Osteocyte (in vitro differentiated cells): ENCODE measurements at regions not wholly inside any gene's neighbourhood (a gene's known extent, or its start where the extent isn't known, plus 50 kb on each side); places are given as distances from the start of the nearest gene placed in this dataset.

Experiments used
- DNase-seq: peaks from one replicate; pipeline ENCODE4 v3.0.0; 2021; ENCODE audit warnings: mixed read lengths; ENCODE audit not compliant: unreplicated experiment; ENCODE audit errors: extremely low spot score
- H3K27ac Mint-ChIP-seq: one replicate; pipeline ENCODE4 v1.8.0; 2021; ENCODE audit warnings: mild to moderate bottlenecking, mixed read lengths; ENCODE audit not compliant: unreplicated experiment
- H3K27me3 Mint-ChIP-seq: one replicate; pipeline ENCODE4 v1.8.0; 2021; ENCODE audit warnings: mixed read lengths; ENCODE audit not compliant: unreplicated experiment
- H3K36me3 Mint-ChIP-seq: one replicate; pipeline ENCODE4 v1.8.0; 2021; ENCODE audit warnings: mixed read lengths; ENCODE audit not compliant: unreplicated experiment
- H3K4me1 Mint-ChIP-seq: one replicate; pipeline ENCODE4 v1.8.0; 2021; ENCODE audit warnings: mixed read lengths; ENCODE audit not compliant: unreplicated experiment
- H3K4me3 Mint-ChIP-seq: one replicate; pipeline ENCODE4 v1.8.0; 2021; ENCODE audit warnings: mild to moderate bottlenecking, moderate library complexity, mixed read lengths; ENCODE audit not compliant: unreplicated experiment
- H3K9me3 Mint-ChIP-seq: one replicate; pipeline ENCODE4 v1.8.0; 2021; ENCODE audit warnings: mixed read lengths; ENCODE audit not compliant: unreplicated experiment
- TF ChIP-seq, protein P1 (sequence below): fragments of 200-600 bp; sonication (generic); IDR thresholded peaks from 2 replicates; pipeline ENCODE4 v1.5.0; 2021; ENCODE audit warnings: antibody characterized with exemption, mild to moderate bottlenecking, moderate library complexity

DNA sequence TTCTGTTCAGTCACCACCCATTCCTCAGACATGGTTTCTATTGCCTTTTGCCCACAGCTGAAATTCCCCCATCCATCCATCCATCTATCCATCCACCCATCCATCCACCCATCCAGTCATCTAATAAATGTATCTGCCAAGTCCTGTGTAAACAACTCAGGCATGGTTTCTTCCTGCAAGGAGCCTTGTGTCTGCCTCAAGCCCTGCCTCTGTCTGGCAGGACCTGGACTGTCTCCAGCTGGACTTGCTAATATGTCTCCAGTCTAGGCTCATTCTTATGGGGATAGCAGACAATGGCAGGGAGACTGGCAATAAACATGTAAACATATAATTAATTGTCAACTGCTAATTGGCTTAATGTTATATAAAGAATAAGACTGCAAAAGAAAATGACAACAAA is 64.7 kb upstream of the AMPD3 start:
- H3K4me3 Mint-ChIP-seq = no peak overlapping the region
- no peaks in the 10 kb centered on the region for H3K36me3 Mint-ChIP-seq
- no peak overlapping the region for H3K27ac Mint-ChIP-seq
- no peaks in the 10 kb centered on the region for H3K9me3 Mint-ChIP-seq
- no peak for DNase-seq
- peaks cover 37% of the 10 kb centered on the region for H3K4me1 Mint-ChIP-seq
- H3K27me3 Mint-ChIP-seq = peaks cover 15% of the 10 kb centered on the region
- TF ChIP-seq, protein P1, sequence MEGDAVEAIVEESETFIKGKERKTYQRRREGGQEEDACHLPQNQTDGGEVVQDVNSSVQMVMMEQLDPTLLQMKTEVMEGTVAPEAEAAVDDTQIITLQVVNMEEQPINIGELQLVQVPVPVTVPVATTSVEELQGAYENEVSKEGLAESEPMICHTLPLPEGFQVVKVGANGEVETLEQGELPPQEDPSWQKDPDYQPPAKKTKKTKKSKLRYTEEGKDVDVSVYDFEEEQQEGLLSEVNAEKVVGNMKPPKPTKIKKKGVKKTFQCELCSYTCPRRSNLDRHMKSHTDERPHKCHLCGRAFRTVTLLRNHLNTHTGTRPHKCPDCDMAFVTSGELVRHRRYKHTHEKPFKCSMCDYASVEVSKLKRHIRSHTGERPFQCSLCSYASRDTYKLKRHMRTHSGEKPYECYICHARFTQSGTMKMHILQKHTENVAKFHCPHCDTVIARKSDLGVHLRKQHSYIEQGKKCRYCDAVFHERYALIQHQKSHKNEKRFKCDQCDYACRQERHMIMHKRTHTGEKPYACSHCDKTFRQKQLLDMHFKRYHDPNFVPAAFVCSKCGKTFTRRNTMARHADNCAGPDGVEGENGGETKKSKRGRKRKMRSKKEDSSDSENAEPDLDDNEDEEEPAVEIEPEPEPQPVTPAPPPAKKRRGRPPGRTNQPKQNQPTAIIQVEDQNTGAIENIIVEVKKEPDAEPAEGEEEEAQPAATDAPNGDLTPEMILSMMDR = no peak

DNA sequence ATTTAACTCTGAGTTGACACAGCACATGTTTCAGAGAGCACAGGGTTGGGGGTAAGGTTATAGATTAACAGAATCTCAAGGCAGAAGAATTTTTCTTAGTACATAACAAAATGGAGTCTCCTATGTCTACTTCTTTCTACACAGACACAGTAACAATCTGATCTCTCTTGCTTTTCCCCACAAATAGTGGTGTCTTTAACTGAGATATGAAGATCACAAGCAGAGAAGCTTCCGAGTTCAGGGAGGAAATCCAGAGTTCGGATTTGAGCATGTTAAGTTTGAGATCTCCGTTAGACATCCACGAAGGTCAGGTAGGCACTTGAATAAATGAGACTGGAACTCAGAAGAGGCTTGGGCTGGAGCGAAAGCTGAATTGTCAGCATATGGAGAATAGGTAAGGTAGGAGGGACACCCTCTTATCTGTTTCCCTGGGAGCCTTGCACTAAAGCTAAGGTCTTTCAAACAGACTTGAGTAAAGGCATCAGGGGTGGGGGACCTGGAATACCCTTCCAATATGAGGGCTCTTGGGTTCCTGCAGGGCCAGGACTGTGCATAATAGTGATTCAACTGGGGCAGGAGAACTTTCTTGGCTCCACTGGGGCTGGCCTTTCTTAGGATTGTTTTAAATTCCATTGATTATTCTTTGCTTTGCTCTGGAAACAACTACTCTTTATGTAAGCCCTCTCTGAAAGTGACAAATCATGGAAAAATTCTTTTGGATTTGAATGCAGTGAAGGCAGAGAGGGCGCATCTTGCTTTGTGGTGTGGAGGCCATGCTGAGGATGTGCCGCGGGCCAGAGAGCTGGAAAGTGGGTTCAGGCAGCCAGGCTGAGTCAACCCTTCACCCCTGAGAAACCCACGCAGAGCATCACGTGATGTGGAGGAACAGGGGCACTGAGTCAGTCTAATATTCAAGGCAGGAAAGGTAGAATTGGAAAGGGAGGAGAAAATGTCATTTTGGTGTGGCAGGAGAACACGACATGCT is 62.7 kb upstream of the AMPD3 start:
- TF ChIP-seq, protein P1 = no peak
- Mint-ChIP-seq H3K9me3 (no peaks in the 10 kb centered on the region), H3K27me3 (peaks cover 9% of the 10 kb centered on the region), H3K4me3 (no peak overlapping the region), H3K27ac (peak overlapping the region; percentile 32), H3K4me1 (peaks cover 30% of the 10 kb centered on the region), H3K36me3 (no peaks in the 10 kb centered on the region)
- DNase-seq = no peak

DNA sequence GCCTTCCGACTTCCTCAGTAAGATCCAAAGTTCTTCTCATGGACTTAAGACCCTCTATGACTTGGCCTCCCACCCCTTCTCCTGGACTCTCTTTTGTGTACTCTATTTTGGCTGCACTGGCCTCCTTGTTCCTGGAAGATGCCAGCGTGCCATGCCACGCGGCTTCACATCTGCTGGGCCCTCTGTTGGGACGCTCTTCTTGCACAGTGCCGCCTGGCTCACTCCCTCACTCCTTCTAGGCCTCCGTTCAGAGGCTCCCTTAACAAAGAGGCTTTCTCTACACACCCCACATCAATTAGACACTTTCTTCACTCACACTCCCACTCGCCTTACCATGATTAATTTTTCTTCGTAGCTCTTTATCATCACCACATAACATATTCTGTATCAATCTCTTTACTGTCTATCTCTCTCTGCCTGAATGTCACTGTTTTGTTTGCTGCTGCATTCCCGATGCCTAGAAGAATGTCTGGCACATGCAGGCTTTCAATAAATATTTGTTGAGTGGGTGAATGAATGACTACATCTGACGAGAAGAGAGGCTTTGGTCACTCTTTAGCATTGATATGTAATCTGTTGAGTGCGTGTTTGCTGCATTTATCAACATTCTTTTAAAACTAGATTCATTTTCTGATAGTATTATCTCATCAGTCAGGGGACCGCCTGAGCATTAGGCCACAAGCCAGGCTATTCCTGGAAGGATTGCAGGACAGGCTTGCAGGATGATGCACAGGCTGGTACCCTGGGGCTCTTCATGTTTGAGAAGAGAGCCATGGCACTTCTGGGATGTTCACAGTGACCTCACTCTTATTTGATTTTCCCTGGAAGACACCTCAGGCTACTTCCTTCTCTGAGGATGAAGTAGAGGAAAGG is 60.6 kb upstream of the AMPD3 start:
- DNase-seq = no peak
- H3K27me3 Mint-ChIP-seq = peaks cover 9% of the 10 kb centered on the region

DNA sequence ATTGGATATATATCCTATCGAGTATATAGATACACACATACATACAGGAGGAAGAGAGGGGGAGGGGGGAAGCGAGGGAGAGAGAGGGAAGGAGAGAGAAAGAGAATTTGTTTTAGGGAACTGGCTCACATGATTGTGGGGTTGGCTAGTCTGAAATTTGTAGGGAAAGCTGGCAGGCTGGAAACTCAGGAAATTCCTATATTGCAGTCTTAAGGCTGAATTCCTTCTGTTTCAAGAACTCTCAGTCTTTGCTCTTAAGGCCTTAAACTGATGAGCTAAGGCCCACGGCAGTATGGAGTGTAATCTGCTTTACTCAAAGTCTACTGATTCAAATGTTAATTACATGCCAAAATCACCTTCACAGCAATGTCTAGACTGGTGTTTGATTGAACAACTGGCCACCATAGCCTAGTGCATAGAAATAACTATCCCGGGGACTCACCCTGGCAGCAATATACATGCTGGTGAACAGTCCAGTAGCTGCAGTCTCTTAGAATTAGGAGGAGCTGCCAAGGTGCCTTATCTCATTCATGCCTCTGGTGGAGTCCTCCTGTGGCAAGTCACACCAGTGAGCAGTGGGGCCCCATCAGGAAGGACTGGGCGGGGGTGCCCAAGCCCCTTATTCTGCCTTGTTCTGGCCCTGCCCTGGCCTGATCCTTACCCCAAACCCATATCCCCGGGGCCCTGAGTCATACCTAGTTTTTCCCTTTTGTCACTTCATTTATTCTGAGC is 59.7 kb upstream of the AMPD3 start:
- Mint-ChIP-seq H3K4me3 (no peak overlapping the region), H3K36me3 (no peaks in the 10 kb centered on the region), H3K9me3 (no peaks in the 10 kb centered on the region), H3K27ac (no peak overlapping the region), H3K4me1 (peaks cover 34% of the 10 kb centered on the region), H3K27me3 (peaks cover 9% of the 10 kb centered on the region)
- TF ChIP-seq, protein P1 = no peak
- peak; percentile 64 for DNase-seq

More for the DNA sequence above, 60.6 kb upstream of the AMPD3 start:
- Mint-ChIP-seq H3K4me3 (no peak overlapping the region), H3K4me1 (peaks cover 33% of the 10 kb centered on the region), H3K27ac (no peak overlapping the region), H3K36me3 (no peaks in the 10 kb centered on the region), H3K9me3 (no peaks in the 10 kb centered on the region)
- TF ChIP-seq, protein P1 = no peak
